Esophagus muscularis mucosa (tissue), 4 donors: ENCODE measurements at regions not wholly inside any gene's neighbourhood (a gene's known extent, or its start where the extent isn't known, plus 50 kb on each side); places are given as distances from the start of the nearest gene placed in this dataset.
A peak's percentile ranks its signal among the peaks of the same experiment; 100 is the strongest.

Experiments
- DNase-seq: peaks from one replicate; pipeline ENCODE4 v3.0.0-alpha.2; 2017; ENCODE audit errors: extremely low spot score
- H3K27ac ChIP-seq, 4 donors: fragments of 200-600 bp; sonication (generic); replicated peaks in 1 of 4; 1 replicate in 3 of 4; 2 replicates in 1 of 4; pipeline ENCODE4 v1.5.1; 2016 to 2019; ENCODE audit warnings: mild to moderate bottlenecking in 1 of 4
- H3K27me3 ChIP-seq, 4 donors: fragments of 200-600 bp; sonication (generic); one replicate each; pipeline versions ENCODE4 v1.5.1 to v1.6.0; 2016 to 2019
- H3K36me3 ChIP-seq, 4 donors: fragments of 200-600 bp; sonication (generic); one replicate each; pipeline ENCODE4 v1.5.1; 2016 to 2019
- H3K4me1 ChIP-seq, 4 donors: fragments of 200-600 bp; sonication (generic); one replicate each; pipeline ENCODE4 v1.5.1; 2016 to 2019
- H3K4me3 ChIP-seq, 4 donors: fragments of 200-600 bp; sonication (generic); 1 replicate in 2 of 4; 2 replicates in 2 of 4; pipeline ENCODE4 v1.5.1; 2016 to 2019; ENCODE audit warnings: mild to moderate bottlenecking in 4 of 4, moderate library complexity in 1 of 4
- H3K9me3 ChIP-seq, 4 donors: fragments of 200-600 bp; sonication (generic); 1 replicate in 3 of 4; 2 replicates in 1 of 4; pipeline ENCODE4 v1.5.1; 2016 to 2019
- EP300 ChIP-seq: sonication (generic); formaldehyde crosslinking; IDR thresholded peaks from one replicate; pipeline ENCODE4 v1.6.1; 2017; ENCODE audit warnings: antibody characterized with exemption
- POLR2A ChIP-seq: fragments of 450-650 bp; IDR thresholded peaks from one replicate; pipeline ENCODE4 v1.6.1; 2017; ENCODE audit warnings: antibody characterized with exemption, moderate library complexity, mild to moderate bottlenecking, low read depth
- POLR2AphosphoS5 ChIP-seq, 2 donors: sonication (generic); formaldehyde crosslinking; IDR thresholded peaks; one replicate each; pipeline ENCODE4 v1.6.1; 2017; ENCODE audit warnings: antibody characterized with exemption in 2 of 2
- WGBS: methylation state at CpG from one replicate; pipeline ENCODE4 v1.1.5; 2018; 5-methylcytosine and 5-hydroxymethylcytosine counted together
- intact Hi-C: fragments of 100-400 bp; cut with DNase I; formaldehyde crosslinking; loops from one replicate; pipeline ENCODE4 v1.15.1; 2023
- TF ChIP-seq, protein P1 (sequence below), 3 experiments: fragments of 200-600 bp in 2 of 3; fragments of 450-650 bp in 1 of 3; sonication (generic) in 2 of 3; IDR thresholded peaks; one replicate each; pipeline ENCODE4 v1.5.1; 2017 to 2019; ENCODE audit warnings: antibody characterized with exemption in 3 of 3, mild to moderate bottlenecking in 2 of 3, moderate library complexity in 1 of 3

DNA sequence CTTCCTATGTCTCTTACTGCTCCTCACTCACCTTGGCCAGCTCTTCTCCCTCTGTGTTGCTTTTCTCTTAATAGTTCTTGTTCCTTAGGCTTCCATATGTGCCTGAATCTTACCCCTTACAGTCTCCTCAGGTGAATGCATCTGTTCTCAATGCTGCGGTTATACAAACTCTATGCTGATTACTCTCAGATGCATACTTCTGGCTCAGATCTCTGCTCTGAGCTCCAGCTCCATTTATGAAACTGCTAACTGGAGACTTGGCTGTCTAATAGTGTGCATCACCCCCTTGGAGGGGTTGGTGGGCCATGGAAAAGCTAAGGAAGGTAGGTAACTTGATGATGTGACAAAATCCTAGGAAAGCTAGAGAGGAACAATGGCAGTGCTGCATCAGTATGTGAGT is 422.5 kb downstream of the TMEM135 start:
- peak; percentile 60 for DNase-seq
- TF ChIP-seq, protein P1, sequence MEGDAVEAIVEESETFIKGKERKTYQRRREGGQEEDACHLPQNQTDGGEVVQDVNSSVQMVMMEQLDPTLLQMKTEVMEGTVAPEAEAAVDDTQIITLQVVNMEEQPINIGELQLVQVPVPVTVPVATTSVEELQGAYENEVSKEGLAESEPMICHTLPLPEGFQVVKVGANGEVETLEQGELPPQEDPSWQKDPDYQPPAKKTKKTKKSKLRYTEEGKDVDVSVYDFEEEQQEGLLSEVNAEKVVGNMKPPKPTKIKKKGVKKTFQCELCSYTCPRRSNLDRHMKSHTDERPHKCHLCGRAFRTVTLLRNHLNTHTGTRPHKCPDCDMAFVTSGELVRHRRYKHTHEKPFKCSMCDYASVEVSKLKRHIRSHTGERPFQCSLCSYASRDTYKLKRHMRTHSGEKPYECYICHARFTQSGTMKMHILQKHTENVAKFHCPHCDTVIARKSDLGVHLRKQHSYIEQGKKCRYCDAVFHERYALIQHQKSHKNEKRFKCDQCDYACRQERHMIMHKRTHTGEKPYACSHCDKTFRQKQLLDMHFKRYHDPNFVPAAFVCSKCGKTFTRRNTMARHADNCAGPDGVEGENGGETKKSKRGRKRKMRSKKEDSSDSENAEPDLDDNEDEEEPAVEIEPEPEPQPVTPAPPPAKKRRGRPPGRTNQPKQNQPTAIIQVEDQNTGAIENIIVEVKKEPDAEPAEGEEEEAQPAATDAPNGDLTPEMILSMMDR (IDR thresholded peaks at IDR 0.05) = no peak
- TF ChIP-seq POLR2A (no peak), EP300 (no peak), POLR2AphosphoS5 (IDR thresholded peaks at IDR 0.05) (no peak)
- Histone ChIP-seq H3K27ac (no peak overlapping the region), H3K4me3 (no peak overlapping the region), H3K9me3 (no peaks in the 10 kb centered on the region), H3K36me3 (no peaks in the 10 kb centered on the region), H3K27me3 (no peaks in the 10 kb centered on the region), H3K4me1 (peaks cover 0 to 1% (median 0%) of the 10 kb centered on the region in 4 donors)
- intact Hi-C loops = no loop called here
- WGBS = 93% methylated on average over 1 of the region's 1 CpG

DNA sequence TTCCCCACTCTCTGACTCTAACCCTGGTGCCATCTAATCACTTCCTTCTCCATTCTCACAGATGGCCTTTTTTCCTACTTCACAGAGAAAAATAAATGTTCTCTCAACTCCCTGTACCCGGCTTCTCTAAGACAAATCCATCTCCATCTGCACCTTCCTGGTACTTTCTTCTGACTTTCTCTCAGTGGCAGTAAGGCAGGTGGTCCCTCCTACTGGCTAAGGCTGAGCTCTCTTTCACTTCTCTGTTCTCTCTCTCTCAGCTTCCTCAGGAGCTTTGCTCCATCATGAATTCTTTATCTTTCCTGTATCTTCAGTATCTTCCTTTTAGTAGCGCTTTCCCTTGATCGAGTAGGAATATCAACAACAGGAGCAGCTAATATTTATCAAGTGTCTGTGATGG is 421.6 kb downstream of the TMEM135 start:
- no peaks in the 10 kb centered on the region for H3K9me3 ChIP-seq
- H3K4me3 ChIP-seq = no peak overlapping the region
- H3K36me3 ChIP-seq = no peaks in the 10 kb centered on the region
- H3K27ac ChIP-seq = no peak overlapping the region
- intact Hi-C loops = no loop called here
- TF ChIP-seq POLR2A = no peak
- no peak for TF ChIP-seq EP300
- TF ChIP-seq, protein P1 (IDR thresholded peaks at IDR 0.05) = no peak
- no peak for TF ChIP-seq POLR2AphosphoS5 (IDR thresholded peaks at IDR 0.05)
- 88% methylated on average over 3 of the region's 3 CpGs for WGBS
- peaks cover 0 to 1% (median under 1%) of the 10 kb centered on the region in 4 donors for H3K4me1 ChIP-seq
- peak; percentile 39 for DNase-seq
- H3K27me3 ChIP-seq = no peaks in the 10 kb centered on the region

DNA sequence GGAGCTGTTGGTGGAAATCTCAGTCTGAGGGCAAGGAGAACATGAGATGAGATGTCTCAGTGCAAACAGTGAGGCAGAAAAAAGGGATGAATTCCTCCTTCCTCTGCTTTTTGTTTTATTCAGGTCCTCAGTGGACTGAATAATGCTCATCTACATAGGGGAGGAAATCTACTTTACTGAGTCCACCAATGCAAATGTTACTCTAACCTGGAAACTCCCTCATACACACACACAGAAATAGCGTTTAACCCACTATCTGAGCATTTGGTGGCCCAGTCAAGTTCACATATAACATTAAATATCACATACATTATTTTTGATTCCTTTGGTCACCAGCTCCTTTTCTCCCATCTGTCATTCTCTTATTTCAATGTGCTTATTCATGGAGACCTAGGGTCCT is 418.8 kb downstream of the TMEM135 start:
- TF ChIP-seq POLR2AphosphoS5 (IDR thresholded peaks at IDR 0.05) (no peak), POLR2A (no peak), EP300 (no peak)
- TF ChIP-seq, protein P1 (IDR thresholded peaks at IDR 0.05) = no peak
- intact Hi-C loops = no loop called here
- Histone ChIP-seq H3K4me1 (peaks cover 0 to 6% (median 1%) of the 10 kb centered on the region in 4 donors), H3K4me3 (no peak overlapping the region), H3K27me3 (no peaks in the 10 kb centered on the region), H3K36me3 (no peaks in the 10 kb centered on the region), H3K27ac (no peak overlapping the region), H3K9me3 (no peaks in the 10 kb centered on the region)
- DNase-seq = no peak
- WGBS = 100% methylated on average over 1 of the region's 1 CpG

DNA sequence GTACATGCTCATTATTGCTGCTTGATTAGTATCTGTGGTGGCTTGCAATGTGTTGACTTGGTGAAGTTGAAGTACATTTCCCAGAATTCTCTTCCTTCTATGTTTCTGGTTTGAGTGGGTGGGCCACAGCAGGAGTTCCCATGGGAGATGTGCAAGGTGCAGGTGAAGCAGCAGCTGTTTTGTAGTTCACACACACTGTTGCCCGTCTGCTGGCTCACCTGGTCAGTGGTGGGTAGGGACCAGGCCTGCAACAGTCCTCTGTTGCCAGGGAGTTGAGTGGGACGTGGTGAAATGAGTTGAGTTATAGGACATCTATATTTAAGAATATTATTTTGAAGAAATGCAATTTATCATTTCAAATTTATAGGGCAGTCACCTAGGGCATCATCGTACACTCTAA is 417.4 kb downstream of the TMEM135 start:
- Histone ChIP-seq H3K36me3 (no peaks in the 10 kb centered on the region), H3K27ac (no peak overlapping the region), H3K27me3 (no peaks in the 10 kb centered on the region), H3K4me1 (peaks cover 0 to 6% (median 1%) of the 10 kb centered on the region in 4 donors), H3K4me3 (no peak overlapping the region), H3K9me3 (no peaks in the 10 kb centered on the region)
- intact Hi-C loops = no loop called here
- TF ChIP-seq, protein P1 (IDR thresholded peaks at IDR 0.05) = no peak
- TF ChIP-seq EP300 (no peak), POLR2AphosphoS5 (IDR thresholded peaks at IDR 0.05) (no peak), POLR2A (no peak)
- whole genome bisulfite sequencing = 95% methylated on average over 3 of the region's 3 CpGs
- DNase-seq = no peak

DNA sequence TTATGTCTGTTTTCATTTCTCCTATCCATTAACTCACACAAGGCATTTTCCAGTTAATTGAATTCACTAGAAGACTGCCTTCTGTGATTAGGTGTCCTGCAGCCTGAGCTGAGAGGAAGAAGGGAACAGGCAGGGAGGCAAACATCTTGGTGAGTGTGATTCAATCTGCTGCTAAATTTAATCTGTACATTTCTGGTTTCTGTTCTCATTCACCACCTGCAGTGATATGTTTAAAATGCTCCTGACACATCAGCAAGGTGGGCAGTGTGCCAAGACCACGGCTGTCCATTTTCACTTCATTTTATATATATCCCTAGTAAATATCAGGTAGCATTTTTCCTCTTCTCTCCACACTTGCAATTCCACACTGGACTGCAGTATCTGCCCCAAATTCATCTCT is 416.5 kb downstream of the TMEM135 start:
- H3K27ac ChIP-seq = no peak overlapping the region
- H3K9me3 ChIP-seq = no peaks in the 10 kb centered on the region
- no peak for DNase-seq
- 0% methylated on average over 1 of the region's 1 CpG for WGBS
- H3K36me3 ChIP-seq = no peaks in the 10 kb centered on the region
- H3K27me3 ChIP-seq = no peaks in the 10 kb centered on the region
- H3K4me3 ChIP-seq = no peak overlapping the region
- intact Hi-C loops = no loop called here
- H3K4me1 ChIP-seq = peaks cover 0 to 6% (median 1%) of the 10 kb centered on the region in 4 donors
- TF ChIP-seq POLR2A (no peak), POLR2AphosphoS5 (IDR thresholded peaks at IDR 0.05) (no peak), EP300 (no peak)
- TF ChIP-seq, protein P1 (IDR thresholded peaks at IDR 0.05) = no peak
